Parathyroid adenoma (tissue), 2 donors: ENCODE measurements at regions not wholly inside any gene's neighbourhood (a gene's known extent, or its start where the extent isn't known, plus 50 kb on each side); places are given as distances from the start of the nearest gene placed in this dataset.

Experiments
- H2AFZ ChIP-seq: fragments of 300-600 bp; sonication (generic); one replicate; pipeline ENCODE4 v1.7.0; 2017; ENCODE audit warnings: antibody characterized with exemption, mild to moderate bottlenecking
- H3K27ac ChIP-seq: fragments of 300-600 bp; sonication (generic); one replicate; pipeline ENCODE4 v1.7.0; 2017
- H3K27me3 ChIP-seq: fragments of 300-600 bp; sonication (generic); one replicate; pipeline ENCODE4 v1.7.0; 2017; ENCODE audit warnings: low read length; ENCODE audit not compliant: control insufficient read depth, insufficient read depth
- H3K36me3 ChIP-seq: fragments of 300-600 bp; sonication (generic); one replicate; pipeline ENCODE4 v1.7.0; 2017; ENCODE audit warnings: low read length; ENCODE audit not compliant: control insufficient read depth, insufficient read depth
- H3K4me1 ChIP-seq: fragments of 300-600 bp; sonication (generic); one replicate; pipeline ENCODE4 v1.7.0; 2017; ENCODE audit warnings: control low read depth
- H3K4me2 ChIP-seq: fragments of 300-600 bp; sonication (generic); one replicate; pipeline ENCODE4 v1.7.0; 2017; ENCODE audit warnings: low read length
- H3K4me3 ChIP-seq: fragments of 300-600 bp; sonication (generic); one replicate; pipeline ENCODE4 v1.7.0; 2017; ENCODE audit warnings: low read depth, low read length
- H3K79me2 ChIP-seq: fragments of 300-600 bp; sonication (generic); one replicate; pipeline ENCODE4 v1.7.0; 2017; ENCODE audit warnings: control low read depth
- H3K9ac ChIP-seq: fragments of 300-600 bp; sonication (generic); one replicate; pipeline ENCODE4 v1.7.0; 2017; ENCODE audit warnings: mild to moderate bottlenecking
- H3K9me3 ChIP-seq: fragments of 300-600 bp; sonication (generic); one replicate; pipeline ENCODE4 v1.7.0; 2017; ENCODE audit warnings: low read length; ENCODE audit not compliant: control insufficient read depth
- CTCF ChIP-seq: fragments of 300-600 bp; sonication (generic); IDR thresholded peaks from one replicate; pipeline ENCODE4 v1.7.0; 2017; ENCODE audit warnings: antibody characterized with exemption, mild to moderate bottlenecking
- donor health status: primary hyperparathyroidism.

- H3K27ac ChIP-seq: no peak overlapping the region
- no peak overlapping the region for H3K4me2 ChIP-seq
- H3K9me3 ChIP-seq: no peaks in the 10 kb centered on the region
- H3K4me3 ChIP-seq: no peak overlapping the region
- no peak overlapping the region for H3K9ac ChIP-seq
- no peaks in the 10 kb centered on the region for H3K79me2 ChIP-seq
- H3K4me1 ChIP-seq: no peaks in the 10 kb centered on the region
- H3K27me3 ChIP-seq: no peaks in the 10 kb centered on the region
- H3K36me3 ChIP-seq: no peaks in the 10 kb centered on the region
- TF ChIP-seq CTCF: no peak
- H2AFZ ChIP-seq: no peak overlapping the region
These were observed 143.7 kb upstream of the FSTL4 start for GRCh38 chr5:133756036-133756435.

GRCh38 chr5:133754575-133755169 lies 142.3 kb upstream of the FSTL4 start:
- TF ChIP-seq CTCF: peak; percentile 73
- H3K27me3 ChIP-seq: no peaks in the 10 kb centered on the region
- no peak overlapping the region for H3K4me2 ChIP-seq
- no peaks in the 10 kb centered on the region for H3K36me3 ChIP-seq
- H3K9ac ChIP-seq: no peak overlapping the region
- H3K79me2 ChIP-seq: no peaks in the 10 kb centered on the region
- H3K27ac ChIP-seq: no peak overlapping the region
- H3K4me3 ChIP-seq: no peak overlapping the region
- no peak overlapping the region for H2AFZ ChIP-seq
- H3K4me1 ChIP-seq: no peaks in the 10 kb centered on the region
- no peaks in the 10 kb centered on the region for H3K9me3 ChIP-seq

GRCh38 chr5:133753856-133754255 lies 141.5 kb upstream of the FSTL4 start:
- H3K27ac ChIP-seq: no peak overlapping the region
- H3K4me2 ChIP-seq: no peak overlapping the region
- H2AFZ ChIP-seq: no peak overlapping the region
- no peaks in the 10 kb centered on the region for H3K36me3 ChIP-seq
- H3K9ac ChIP-seq: no peak overlapping the region
- H3K4me1 ChIP-seq: no peaks in the 10 kb centered on the region
- no peak overlapping the region for H3K4me3 ChIP-seq
- no peaks in the 10 kb centered on the region for H3K27me3 ChIP-seq
- no peak for TF ChIP-seq CTCF
- H3K9me3 ChIP-seq: no peaks in the 10 kb centered on the region
- H3K79me2 ChIP-seq: no peaks in the 10 kb centered on the region

GRCh38 chr5:133751846-133752245 lies 139.5 kb upstream of the FSTL4 start:
- TF ChIP-seq CTCF: no peak
- no peaks in the 10 kb centered on the region for H3K9me3 ChIP-seq
- H3K27ac ChIP-seq: no peak overlapping the region
- H3K27me3 ChIP-seq: no peaks in the 10 kb centered on the region
- no peak overlapping the region for H3K9ac ChIP-seq
- H3K4me3 ChIP-seq: no peak overlapping the region
- H3K4me2 ChIP-seq: no peak overlapping the region
- no peak overlapping the region for H2AFZ ChIP-seq
- H3K4me1 ChIP-seq: no peaks in the 10 kb centered on the region
- no peaks in the 10 kb centered on the region for H3K79me2 ChIP-seq
- H3K36me3 ChIP-seq: no peaks in the 10 kb centered on the region

- H3K27ac ChIP-seq: no peak overlapping the region
- no peak for TF ChIP-seq CTCF
These were observed 139.1 kb upstream of the FSTL4 start for GRCh38 chr5:133751421-133751820.

More at GRCh38 chr5:133751421-133751820, 139.1 kb upstream of the FSTL4 start:
- Histone ChIP-seq H3K9ac (no peak overlapping the region), H3K36me3 (no peaks in the 10 kb centered on the region), H2AFZ (no peak overlapping the region), H3K9me3 (no peaks in the 10 kb centered on the region), H3K79me2 (no peaks in the 10 kb centered on the region), H3K4me2 (no peak overlapping the region), H3K4me3 (no peak overlapping the region), H3K27me3 (no peaks in the 10 kb centered on the region), H3K4me1 (no peaks in the 10 kb centered on the region)
